Heart right ventricle (tissue), 16 donors: ENCODE measurements at regions not wholly inside any gene's neighbourhood (a gene's known extent, or its start where the extent isn't known, plus 50 kb on each side); places are given as distances from the start of the nearest gene placed in this dataset.

Experiments used
- ATAC-seq, 8 donors: fragments of 200-7000 bp; cut with Tn5 transposase; one replicate each; pipeline ENCODE4 v1.9.1; 2020; ENCODE audit warnings: mild to moderate bottlenecking in 8 of 8, moderate library complexity in 8 of 8, moderate number of reproducible peaks in 1 of 8
- DNase-seq, 2 donors: peaks; one replicate each; pipeline ENCODE4 v3.0.0-alpha.2; 2020
- H3K27ac ChIP-seq, 10 donors: fragments of 200-600 bp; sonication (generic) in 2 of 10; one replicate each; pipeline versions ENCODE4 v1.5.0 to v1.8.0; 2020 to 2022; ENCODE audit warnings: mild to moderate bottlenecking in 3 of 10
- H3K27me3 ChIP-seq, 7 donors: fragments of 200-600 bp; one replicate each; pipeline ENCODE4 v1.8.0; 2021 to 2022; ENCODE audit warnings: mild to moderate bottlenecking in 2 of 7
- H3K36me3 ChIP-seq, 9 donors: fragments of 200-600 bp; sonication (generic) in 1 of 9; one replicate each; pipeline versions ENCODE4 v1.5.0 to v1.8.0; 2020 to 2022; ENCODE audit warnings: mild to moderate bottlenecking in 2 of 9
- H3K4me1 ChIP-seq, 9 donors: fragments of 200-600 bp; sonication (generic) in 1 of 9; one replicate each; pipeline versions ENCODE4 v1.5.0 to v1.8.0; 2020 to 2022; ENCODE audit warnings: mild to moderate bottlenecking in 4 of 9
- H3K4me3 ChIP-seq, 10 donors: fragments of 200-600 bp; sonication (generic) in 2 of 10; one replicate each; pipeline versions ENCODE4 v1.5.0 to v1.8.0; 2020 to 2022; ENCODE audit warnings: mild to moderate bottlenecking in 7 of 10, moderate library complexity in 2 of 10
- H3K9me3 ChIP-seq, 11 donors: fragments of 200-600 bp in 10 of 11; sonication (generic) in 2 of 11; one replicate each; pipeline versions ENCODE4 v1.5.0 to v1.8.0; 2013 to 2022; ENCODE audit warnings: mild to moderate bottlenecking in 2 of 11, control low read depth in 1 of 11, moderate library complexity in 1 of 11
- WGBS, 2 donors: extraction: QIAGEN DNeasy Blood & Tissue Kit; methylation state at CpG; one replicate each; pipeline ENCODE4 v1.1.7; 2013; ENCODE audit warnings: inconsistent platforms in 1 of 2; 5-methylcytosine and 5-hydroxymethylcytosine counted together
- intact Hi-C, 10 donors: fragments of 100-400 bp; cut with DNase I; formaldehyde crosslinking; loops; one replicate each; pipeline versions ENCODE4 v1.11.1 to v1.14.2; 2022
- TF ChIP-seq, protein P1 (sequence below), 9 donors: fragments of 200-600 bp; sonication (generic) in 2 of 9; IDR thresholded peaks; one replicate each; pipeline versions ENCODE4 v1.5.0 to v1.8.0; 2021 to 2022; ENCODE audit warnings: antibody characterized with exemption in 9 of 9, mild to moderate bottlenecking in 5 of 9, moderate library complexity in 1 of 9
- donor health status: Arrhythmogenic right ventricular cardiomyopathy.
- donor health status: ischemic (EF 13 %, LVEDD 7.1; RV severe dilation, severe dysfunction).
- donor health status: healthy with polysubstance abuse.
- donor health status: DM: no; HTN: yes; CAD: no.
- donor health status: DM: no; HTN: no; CAD: no.
- donor health status: ischemic (EF 25% LVEDD 6.9; RV normal size, moderate dysfunction).
- donor health status: ischemic (EF 25% LVEDD 5.7; RV mildly dilated, moderate dysfunction).
- donor health status: healthy.
- donor health status: DM: yes; HTN: yes; CAD: no.
- donor health status: Ischemic cardiomyopathy.
- donor health status: ischemic (EF 35%, LVEDD 5.7; RV mildly dilated, moderate dysfunction).
- donor health status: nonischemic (EF 11% LVEDD 7.7; RV severe dilation, severe dysfunction).
- donor health status: DM: yes; HTN: yes; CAD: no.
- donor health status: PGD.
- donor health status: ischemic (EF 29% LVEDD 5.4; RV normal size, mild dysfunction).
- donor health status: nonischemic (EF 23%, LVEDD 6.1; RV moderate dilation, normal function).

DNA sequence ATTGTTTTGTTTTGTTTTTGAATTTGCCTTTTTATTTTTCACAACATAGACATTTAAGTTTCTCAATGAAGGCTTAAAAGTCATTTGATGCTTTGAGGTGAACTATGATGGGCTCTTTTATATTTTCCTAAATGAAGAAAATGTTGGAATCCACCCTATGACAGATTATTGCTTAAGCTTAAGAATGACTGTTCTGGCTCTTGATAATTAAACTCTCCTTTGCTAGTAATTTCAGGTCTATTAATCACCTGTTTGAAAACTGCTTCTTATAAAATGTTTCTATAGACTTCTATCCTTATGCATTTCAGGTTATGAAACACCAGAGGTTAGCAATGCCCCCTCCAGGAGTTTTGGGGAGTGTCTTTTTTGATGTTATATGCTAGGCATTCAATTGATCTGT lies 424.1 kb upstream of the DYNLRB2 start:
- ATAC-seq (no peak), DNase-seq (no peak)
- no peak overlapping the region for H3K27ac ChIP-seq
- H3K9me3 ChIP-seq = no peaks in the 10 kb centered on the region
- intact Hi-C loops = no loop called here
- TF ChIP-seq, protein P1, sequence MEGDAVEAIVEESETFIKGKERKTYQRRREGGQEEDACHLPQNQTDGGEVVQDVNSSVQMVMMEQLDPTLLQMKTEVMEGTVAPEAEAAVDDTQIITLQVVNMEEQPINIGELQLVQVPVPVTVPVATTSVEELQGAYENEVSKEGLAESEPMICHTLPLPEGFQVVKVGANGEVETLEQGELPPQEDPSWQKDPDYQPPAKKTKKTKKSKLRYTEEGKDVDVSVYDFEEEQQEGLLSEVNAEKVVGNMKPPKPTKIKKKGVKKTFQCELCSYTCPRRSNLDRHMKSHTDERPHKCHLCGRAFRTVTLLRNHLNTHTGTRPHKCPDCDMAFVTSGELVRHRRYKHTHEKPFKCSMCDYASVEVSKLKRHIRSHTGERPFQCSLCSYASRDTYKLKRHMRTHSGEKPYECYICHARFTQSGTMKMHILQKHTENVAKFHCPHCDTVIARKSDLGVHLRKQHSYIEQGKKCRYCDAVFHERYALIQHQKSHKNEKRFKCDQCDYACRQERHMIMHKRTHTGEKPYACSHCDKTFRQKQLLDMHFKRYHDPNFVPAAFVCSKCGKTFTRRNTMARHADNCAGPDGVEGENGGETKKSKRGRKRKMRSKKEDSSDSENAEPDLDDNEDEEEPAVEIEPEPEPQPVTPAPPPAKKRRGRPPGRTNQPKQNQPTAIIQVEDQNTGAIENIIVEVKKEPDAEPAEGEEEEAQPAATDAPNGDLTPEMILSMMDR (IDR thresholded peaks at IDR 0.05) = no peak
- H3K4me1 ChIP-seq = peaks cover 0 to 5% (median 0%) of the 10 kb centered on the region in 9 donors
- H3K27me3 ChIP-seq = peaks cover 0 to 16% (median 0%) of the 10 kb centered on the region in 7 donors
- H3K36me3 ChIP-seq = no peaks in the 10 kb centered on the region
- no peak overlapping the region for H3K4me3 ChIP-seq

DNA sequence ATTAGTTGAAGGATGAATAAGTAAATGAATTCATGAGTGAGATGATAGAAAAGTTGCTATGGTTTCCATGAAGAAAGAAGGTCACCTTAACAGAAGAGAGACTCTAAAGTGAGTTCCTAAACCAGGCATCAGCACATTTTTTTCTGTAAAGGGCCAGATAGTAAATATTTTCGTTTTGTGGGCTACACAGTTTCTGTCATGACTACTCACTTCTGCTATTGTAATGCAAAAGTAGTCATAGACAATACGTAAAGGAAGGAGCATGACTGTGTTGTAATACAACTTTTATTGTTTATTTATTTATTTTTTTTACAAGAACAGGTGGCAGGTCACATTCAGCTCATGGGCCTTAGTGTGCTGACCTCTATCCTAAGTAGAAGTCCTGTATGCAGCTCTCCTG lies 426.1 kb upstream of the DYNLRB2 start:
- ATAC-seq = no peak
- intact Hi-C loops = no loop called here
- 74 to 77% methylated on average over 2 of the region's 2 CpGs for WGBS, 2 donors

DNA sequence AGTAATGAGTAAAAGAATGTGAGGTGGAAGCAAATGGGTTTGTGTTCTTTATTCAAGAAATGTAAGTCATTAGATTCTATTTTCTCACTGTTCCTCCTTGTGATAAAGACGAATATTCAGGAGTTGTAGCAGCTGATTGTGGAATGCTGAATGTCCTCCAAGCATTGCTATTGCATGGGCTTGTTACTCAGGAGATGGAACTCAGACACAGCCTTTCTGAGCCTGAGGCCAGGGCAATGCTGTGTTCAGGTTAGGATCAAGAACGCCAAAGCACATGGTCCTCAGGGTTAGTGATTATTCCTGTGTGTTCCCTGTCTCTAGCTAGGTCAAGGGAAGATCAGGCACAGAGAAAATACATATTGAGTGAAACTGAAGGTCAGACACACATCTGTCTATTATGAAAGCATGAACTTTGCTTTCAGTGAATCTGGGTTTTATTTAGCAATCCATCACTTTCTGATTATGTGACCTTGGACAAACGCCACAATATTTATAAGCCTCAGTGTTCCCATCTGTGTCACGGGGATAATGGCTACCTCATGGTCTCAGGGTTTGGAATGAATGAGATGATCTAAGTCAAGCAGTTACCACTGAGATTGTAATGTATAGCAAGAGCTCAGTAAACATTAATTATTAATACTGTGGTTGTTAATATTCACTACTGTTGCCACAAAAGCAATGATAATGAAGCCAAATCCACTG lies 426.8 kb upstream of the DYNLRB2 start:
- H3K4me1 ChIP-seq = no peaks in the 10 kb centered on the region
- H3K27me3 ChIP-seq = peaks cover 0 to 11% (median 0%) of the 10 kb centered on the region in 7 donors
- H3K27ac ChIP-seq = no peak overlapping the region
- no peak for ATAC-seq
- WGBS, 2 donors = 62 to 63% methylated on average over 4 of the region's 4 CpGs
- H3K36me3 ChIP-seq = no peaks in the 10 kb centered on the region
- H3K9me3 ChIP-seq = no peaks in the 10 kb centered on the region
- DNase-seq = no peak
- intact Hi-C loops = no loop called here
- TF ChIP-seq, protein P1 (IDR thresholded peaks at IDR 0.05) = no peak
- H3K4me3 ChIP-seq = no peak overlapping the region

More for the DNA sequence above, 426.1 kb upstream of the DYNLRB2 start:
- H3K27me3 ChIP-seq = peaks cover 0 to 13% (median 0%) of the 10 kb centered on the region in 7 donors
- no peaks in the 10 kb centered on the region for H3K4me1 ChIP-seq
- H3K4me3 ChIP-seq = no peak overlapping the region
- DNase-seq = no peak
- H3K36me3 ChIP-seq = no peaks in the 10 kb centered on the region
- H3K27ac ChIP-seq = no peak overlapping the region
- TF ChIP-seq, protein P1 (IDR thresholded peaks at IDR 0.05) = no peak
- no peaks in the 10 kb centered on the region for H3K9me3 ChIP-seq

DNA sequence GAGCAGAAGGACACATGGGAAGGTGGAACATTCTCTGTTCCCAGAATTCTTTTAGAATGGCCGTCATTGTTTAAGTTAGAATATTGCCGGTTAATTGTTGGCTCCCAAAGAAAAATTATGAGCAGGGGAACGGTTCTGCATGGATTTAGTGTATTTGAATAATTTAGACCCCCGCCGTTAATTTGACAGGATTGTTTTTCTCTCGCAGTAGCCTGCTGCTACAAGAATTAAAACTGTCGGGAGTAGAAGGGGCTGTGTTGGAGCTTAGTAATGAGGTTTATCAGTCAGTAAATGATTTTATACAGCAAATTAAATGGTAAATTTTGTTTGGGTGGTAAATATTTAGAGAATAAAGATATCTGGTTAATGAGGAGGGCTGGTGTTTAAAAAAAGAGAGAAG lies 431.2 kb upstream of the DYNLRB2 start:
- Histone ChIP-seq H3K36me3 (no peaks in the 10 kb centered on the region), H3K27me3 (peaks cover 0 to 18% (median 0%) of the 10 kb centered on the region in 7 donors), H3K4me3 (no peak overlapping the region), H3K27ac (no peak overlapping the region), H3K9me3 (no peaks in the 10 kb centered on the region), H3K4me1 (no peaks in the 10 kb centered on the region)
- WGBS, 2 donors = 77 to 79% methylated on average over 7 of the region's 7 CpGs
- DNase-seq (no peak), ATAC-seq (no peak)
- TF ChIP-seq, protein P1 (IDR thresholded peaks at IDR 0.05) = no peak
- intact Hi-C loops = no loop called here
